Activated T-cell treated with anti-CD3 and anti-CD28 coated beads, Interleukin-2, amount 50 U/mL, for 4 hours (primary cell): ENCODE measurements at regions not wholly inside any gene's neighbourhood (a gene's known extent, or its start where the extent isn't known, plus 50 kb on each side); places are given as distances from the start of the nearest gene placed in this dataset.

ENCODE experiments used
- ATAC-seq, 2 donors: fragments of 200-7000 bp; cut with Tn5 transposase; one replicate each; pipeline ENCODE4 v1.10.0; 2021
- DNase-seq: peaks from one replicate; pipeline ENCODE4 v3.0.0-alpha.2; 2020
- H3K27me3 Mint-ChIP-seq: one replicate; pipeline ENCODE4 v1.8.0; 2021; ENCODE audit warnings: low read depth, mixed read lengths
- H3K36me3 Mint-ChIP-seq: one replicate; pipeline ENCODE4 v1.8.0; 2022; ENCODE audit warnings: mixed read lengths; ENCODE audit not compliant: insufficient read depth
- H3K4me1 Mint-ChIP-seq: one replicate; pipeline ENCODE4 v1.8.0; 2021; ENCODE audit warnings: low read depth, mixed read lengths
- H3K4me3 Mint-ChIP-seq: one replicate; pipeline ENCODE4 v1.8.0; 2021; ENCODE audit warnings: mild to moderate bottlenecking, moderate library complexity, mixed read lengths
- H3K9me3 Mint-ChIP-seq: one replicate; pipeline ENCODE4 v1.8.0; 2021; ENCODE audit warnings: mixed read lengths

DNA sequence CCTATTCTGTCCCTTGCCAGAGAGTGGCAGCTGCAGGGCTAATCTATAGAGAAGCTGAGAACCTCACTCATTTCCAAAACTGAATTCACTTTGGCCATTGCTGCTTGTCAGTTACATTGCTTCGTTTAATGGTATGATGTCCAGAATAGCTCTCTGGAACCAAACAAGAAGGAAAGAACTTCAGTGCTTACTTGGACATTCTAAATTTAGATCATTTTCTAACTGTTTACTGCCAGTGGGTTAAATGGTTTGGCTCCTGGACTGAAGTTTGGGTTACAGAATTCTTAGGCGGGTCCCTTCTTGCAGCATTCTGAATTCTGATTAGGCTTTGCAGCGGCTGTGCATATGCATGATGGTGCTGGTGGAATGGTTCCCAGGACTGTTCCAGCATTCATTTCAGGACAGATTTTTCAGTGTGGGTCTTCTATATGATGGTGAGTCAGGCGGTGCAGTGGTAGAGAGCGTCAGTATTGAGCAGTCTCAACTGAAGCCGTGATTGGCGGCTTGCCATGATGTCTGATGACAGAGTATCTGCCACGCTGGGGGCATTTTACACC is 148.7 kb downstream of the DYRK2 start:
- H3K27me3 Mint-ChIP-seq, result peaks cover 3% of the 10 kb centered on the region
- no peak for DNase-seq
- H3K9me3 Mint-ChIP-seq, result no peaks in the 10 kb centered on the region
- H3K36me3 Mint-ChIP-seq, result no peaks in the 10 kb centered on the region
- peaks cover 12% of the 10 kb centered on the region for H3K4me1 Mint-ChIP-seq
- H3K4me3 Mint-ChIP-seq, result no peak overlapping the region
- ATAC-seq, result no peak

GRCh38 chr12:67797753-67798152 is 149.2 kb downstream of the DYRK2 start:
- Mint-ChIP-seq H3K9me3 (no peaks in the 10 kb centered on the region), H3K4me1 (peaks cover 16% of the 10 kb centered on the region), H3K36me3 (no peaks in the 10 kb centered on the region), H3K27me3 (peaks cover 3% of the 10 kb centered on the region), H3K4me3 (no peak overlapping the region)
- no peak for DNase-seq
- no peak for ATAC-seq

DNA sequence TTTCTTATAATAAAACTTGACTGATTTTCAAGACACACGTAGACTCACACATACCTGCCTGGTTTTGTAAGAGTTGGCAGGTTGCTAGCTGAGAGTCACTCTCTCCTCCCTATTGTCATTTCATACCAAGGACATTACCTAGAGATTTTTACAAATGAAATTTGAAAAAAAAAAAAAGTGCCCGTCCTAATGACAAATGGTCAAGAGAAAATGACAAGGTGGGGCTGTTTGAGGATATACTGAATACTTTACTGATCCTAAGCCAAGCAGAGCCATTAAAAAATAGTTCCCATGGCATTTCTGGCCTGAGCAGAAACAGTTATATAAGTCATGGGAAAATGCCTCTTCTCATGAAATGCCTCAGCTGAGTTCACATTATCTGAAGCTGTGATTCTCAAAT is 150.2 kb downstream of the DYRK2 start:
- Mint-ChIP-seq H3K27me3 (peaks cover 3% of the 10 kb centered on the region), H3K4me1 (peaks cover 18% of the 10 kb centered on the region), H3K36me3 (no peaks in the 10 kb centered on the region), H3K9me3 (no peaks in the 10 kb centered on the region), H3K4me3 (no peak overlapping the region)
- no peak for DNase-seq
- no peak for ATAC-seq

DNA sequence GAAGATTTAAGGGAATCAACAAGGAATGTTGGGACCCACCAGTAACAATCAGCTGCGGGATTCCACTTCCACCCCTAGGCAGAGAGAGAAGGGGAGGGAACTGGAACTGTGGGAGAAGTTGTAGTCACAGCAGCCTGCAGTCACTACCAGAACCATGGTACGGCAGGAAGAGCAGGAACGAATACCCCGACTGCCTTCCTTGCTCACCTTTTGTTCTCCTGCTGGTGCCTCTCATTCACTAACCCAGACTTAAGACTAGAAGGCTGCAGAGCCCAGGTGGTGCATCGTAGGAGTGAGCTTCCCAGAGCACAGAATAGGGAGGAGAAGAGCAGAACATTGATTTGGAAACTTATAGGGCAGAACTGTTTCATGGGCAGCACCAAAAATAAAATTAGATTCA is 154.2 kb downstream of the DYRK2 start:
- Mint-ChIP-seq H3K4me3 (no peak overlapping the region), H3K36me3 (no peaks in the 10 kb centered on the region), H3K4me1 (peaks cover 21% of the 10 kb centered on the region), H3K27me3 (no peaks in the 10 kb centered on the region), H3K9me3 (no peaks in the 10 kb centered on the region)
- DNase-seq (no peak), ATAC-seq (no peak)

DNA sequence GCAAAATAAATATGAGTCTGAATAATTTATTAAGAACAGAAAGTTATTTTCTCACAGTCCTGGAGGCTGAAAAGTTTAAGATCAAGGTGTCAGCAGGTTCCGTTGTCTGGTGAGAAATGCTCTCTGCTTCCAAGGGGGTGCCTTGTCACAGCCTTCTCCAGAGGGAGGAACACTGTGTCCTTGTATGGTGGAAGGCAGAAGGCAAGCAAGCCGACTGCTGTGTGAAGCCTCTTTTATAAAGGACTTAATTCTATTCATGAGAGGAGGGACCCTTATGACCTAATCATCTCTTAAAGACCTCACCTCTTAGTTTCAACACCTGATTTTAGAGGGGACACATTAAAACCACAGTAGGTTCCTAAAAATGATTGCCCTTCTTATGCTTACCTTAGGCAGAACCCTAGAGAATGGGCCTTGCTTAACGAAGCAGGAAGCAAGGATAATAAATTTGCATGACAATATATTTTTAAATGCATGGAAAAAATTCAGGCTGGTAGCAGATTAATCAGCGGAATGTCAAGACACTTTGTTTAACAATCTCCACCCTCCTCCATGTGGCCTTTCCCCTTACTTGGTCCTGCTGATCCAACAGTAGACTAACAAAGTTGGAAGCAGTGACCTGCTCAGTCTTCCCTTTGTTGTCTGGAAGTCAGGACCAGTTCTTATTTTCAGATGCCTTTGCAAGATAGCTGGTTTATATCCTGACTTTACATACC is 154.9 kb downstream of the DYRK2 start:
- ATAC-seq, result no peak
- Mint-ChIP-seq H3K27me3 (no peaks in the 10 kb centered on the region), H3K4me3 (peak overlapping the region; percentile 6), H3K9me3 (no peaks in the 10 kb centered on the region), H3K36me3 (no peaks in the 10 kb centered on the region), H3K4me1 (peaks cover 23% of the 10 kb centered on the region)
- DNase-seq, result no peak

- Mint-ChIP-seq H3K4me3 (no peak overlapping the region), H3K27me3 (no peaks in the 10 kb centered on the region), H3K36me3 (no peaks in the 10 kb centered on the region), H3K4me1 (peaks cover 21% of the 10 kb centered on the region), H3K9me3 (no peaks in the 10 kb centered on the region)
- ATAC-seq, result peak; percentile 97
- DNase-seq, result peak; percentile 27
Measured at GRCh38 chr12:67804168-67804567, 155.6 kb downstream of the DYRK2 start.

DNA sequence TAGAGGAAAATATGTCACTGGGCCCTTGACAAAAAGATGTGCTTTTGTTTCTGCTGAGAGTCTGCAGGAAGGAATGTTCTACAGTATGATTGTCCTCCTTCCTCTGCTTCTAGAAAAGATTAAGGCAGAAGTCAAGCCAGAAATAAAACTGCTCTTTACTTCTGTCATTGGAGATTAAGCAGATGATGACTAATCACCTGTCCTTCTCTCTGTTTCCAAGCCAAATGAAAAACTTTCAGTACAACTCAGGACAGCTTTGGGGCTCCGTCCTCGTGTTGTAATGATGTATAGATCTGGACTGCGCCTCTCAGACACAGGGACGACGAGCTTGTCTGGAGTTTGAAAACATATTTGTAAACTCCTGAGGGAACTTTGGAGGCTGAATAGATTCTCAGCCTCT is 159.3 kb downstream of the DYRK2 start:
- Mint-ChIP-seq H3K36me3 (no peaks in the 10 kb centered on the region), H3K4me3 (no peak overlapping the region), H3K9me3 (peaks cover 5% of the 10 kb centered on the region), H3K27me3 (no peaks in the 10 kb centered on the region), H3K4me1 (peaks cover 16% of the 10 kb centered on the region)
- DNase-seq (no peak), ATAC-seq (no peak)

- H3K4me1 Mint-ChIP-seq, result peaks cover 17% of the 10 kb centered on the region
- H3K36me3 Mint-ChIP-seq, result no peaks in the 10 kb centered on the region
- peaks cover 7% of the 10 kb centered on the region for H3K9me3 Mint-ChIP-seq
- ATAC-seq (no peak), DNase-seq (no peak)
- H3K4me3 Mint-ChIP-seq, result no peak overlapping the region
- no peaks in the 10 kb centered on the region for H3K27me3 Mint-ChIP-seq
Measured at GRCh38 chr12:67810166-67810565, 161.6 kb downstream of the DYRK2 start.

DNA sequence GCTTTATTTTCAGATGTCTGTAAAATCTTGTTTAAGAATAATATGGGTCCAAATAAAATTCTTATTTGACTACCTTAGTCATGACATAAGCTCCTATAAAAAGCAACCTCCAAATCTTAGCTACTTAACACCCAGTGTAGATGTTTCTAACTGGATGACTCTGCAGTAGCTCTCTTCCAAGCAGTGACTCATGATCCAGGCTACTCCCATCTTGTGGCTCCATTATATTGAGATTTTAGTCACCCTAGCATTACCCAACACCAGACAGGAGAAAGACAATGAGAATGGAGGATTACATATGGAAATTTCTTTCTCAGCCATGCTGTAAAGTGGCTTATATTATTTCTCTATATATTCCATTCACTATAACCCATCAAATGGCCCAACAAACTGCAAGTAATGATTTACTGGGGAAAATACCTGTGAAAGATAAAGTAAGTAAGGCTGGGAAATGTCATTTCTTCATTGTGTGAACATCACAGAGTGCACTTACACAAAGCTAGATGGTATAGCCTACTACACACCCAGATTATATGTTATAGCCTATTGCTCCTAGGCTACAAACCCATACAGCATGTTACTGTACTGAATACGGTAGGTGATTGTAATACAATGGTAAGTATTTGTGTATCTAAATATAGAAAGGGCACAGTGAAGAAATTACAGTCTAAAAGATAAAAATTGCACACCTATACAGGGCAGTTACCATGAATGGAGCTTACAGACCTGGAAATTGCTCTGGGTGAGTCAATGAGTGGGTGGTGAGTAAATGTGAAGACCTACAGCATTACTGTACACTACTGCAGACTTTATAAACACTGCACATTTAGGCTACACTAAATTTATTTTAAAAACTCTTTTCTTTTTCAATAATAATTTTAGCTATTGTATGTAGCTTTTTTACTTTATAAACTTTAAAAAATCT is 163.2 kb downstream of the DYRK2 start:
- no peak overlapping the region for H3K4me3 Mint-ChIP-seq
- no peaks in the 10 kb centered on the region for H3K27me3 Mint-ChIP-seq
- no peaks in the 10 kb centered on the region for H3K36me3 Mint-ChIP-seq
- H3K4me1 Mint-ChIP-seq, result peaks cover 17% of the 10 kb centered on the region
- H3K9me3 Mint-ChIP-seq, result peaks cover 20% of the 10 kb centered on the region
- ATAC-seq, result peak; percentile 80 to 86
- DNase-seq, result no peak

DNA sequence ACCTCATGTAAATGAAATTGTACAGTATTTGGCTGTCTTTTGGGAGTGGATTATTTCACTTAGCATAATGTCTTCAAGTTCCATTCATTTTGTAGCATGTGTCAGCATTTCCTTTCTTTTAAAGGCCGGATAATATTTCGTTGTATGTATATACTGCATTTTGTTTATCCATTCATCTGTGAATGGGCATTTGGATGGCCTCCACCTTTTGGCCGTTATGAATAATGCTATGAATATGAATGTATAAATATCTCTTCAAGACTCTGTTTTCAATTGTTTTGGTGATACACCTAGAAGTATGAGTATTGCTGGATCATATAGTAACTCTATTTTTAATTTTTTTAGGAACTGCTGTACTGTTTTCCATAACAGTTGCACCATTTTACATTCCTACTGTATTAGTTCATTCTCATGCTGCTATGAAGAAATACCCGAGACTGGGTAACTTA is 164.9 kb downstream of the DYRK2 start:
- Mint-ChIP-seq H3K4me1 (peaks cover 12% of the 10 kb centered on the region), H3K36me3 (no peaks in the 10 kb centered on the region), H3K4me3 (no peak overlapping the region), H3K27me3 (no peaks in the 10 kb centered on the region), H3K9me3 (peaks cover 22% of the 10 kb centered on the region)
- ATAC-seq (no peak), DNase-seq (no peak)

- H3K27me3 Mint-ChIP-seq, result no peaks in the 10 kb centered on the region
- peaks cover 22% of the 10 kb centered on the region for H3K9me3 Mint-ChIP-seq
- DNase-seq (no peak), ATAC-seq (no peak)
- no peak overlapping the region for H3K4me3 Mint-ChIP-seq
- peaks cover 11% of the 10 kb centered on the region for H3K4me1 Mint-ChIP-seq
- no peaks in the 10 kb centered on the region for H3K36me3 Mint-ChIP-seq
Measured at GRCh38 chr12:67816269-67816668, 167.7 kb downstream of the DYRK2 start.

- Mint-ChIP-seq H3K4me1 (no peaks in the 10 kb centered on the region), H3K4me3 (no peak overlapping the region), H3K27me3 (no peaks in the 10 kb centered on the region), H3K9me3 (peaks cover 18% of the 10 kb centered on the region), H3K36me3 (no peaks in the 10 kb centered on the region)
- DNase-seq, result no peak
- no peak for ATAC-seq
Measured at GRCh38 chr12:67818459-67818903, 169.9 kb downstream of the DYRK2 start.

GRCh38 chr12:67819902-67820301 is 169.3 kb upstream of the IFNG-AS1 start:
- no peaks in the 10 kb centered on the region for H3K4me1 Mint-ChIP-seq
- DNase-seq (no peak), ATAC-seq (no peak)
- H3K36me3 Mint-ChIP-seq, result no peaks in the 10 kb centered on the region
- H3K27me3 Mint-ChIP-seq, result no peaks in the 10 kb centered on the region
- peaks cover 18% of the 10 kb centered on the region for H3K9me3 Mint-ChIP-seq
- H3K4me3 Mint-ChIP-seq, result no peak overlapping the region

GRCh38 chr12:67820694-67821093 is 168.6 kb upstream of the IFNG-AS1 start:
- no peaks in the 10 kb centered on the region for H3K27me3 Mint-ChIP-seq
- no peaks in the 10 kb centered on the region for H3K4me1 Mint-ChIP-seq
- ATAC-seq (no peak), DNase-seq (no peak)
- no peaks in the 10 kb centered on the region for H3K36me3 Mint-ChIP-seq
- peaks cover 12% of the 10 kb centered on the region for H3K9me3 Mint-ChIP-seq
- H3K4me3 Mint-ChIP-seq, result no peak overlapping the region
